ENCODE measurements at regions not wholly inside any gene's neighbourhood (a gene's known extent, or its start where the extent isn't known, plus 50 kb on each side); places are given as distances from the start of the nearest gene placed in this dataset.

DNA sequence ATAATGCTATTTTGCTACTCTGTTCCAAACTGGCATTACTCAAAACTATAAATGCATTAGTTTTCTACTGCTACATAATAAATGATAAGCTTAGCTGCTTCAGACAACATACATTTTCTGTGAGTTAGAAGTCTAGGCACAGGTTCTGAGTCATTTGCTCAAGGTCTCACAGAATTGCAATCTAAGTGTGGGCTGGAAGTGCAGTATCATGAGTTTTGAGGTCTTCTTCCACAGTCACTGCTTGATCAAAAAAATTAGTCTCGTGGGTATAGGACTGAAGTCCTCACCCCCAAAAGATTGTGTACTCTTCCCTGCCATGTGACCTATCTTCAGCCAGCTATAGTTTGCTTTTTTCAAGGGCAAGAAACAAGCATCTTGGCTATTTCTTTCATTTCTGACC lies 676.9 kb downstream of the ADCYAP1 start (continued):
- TF ChIP-seq, protein P1, sequence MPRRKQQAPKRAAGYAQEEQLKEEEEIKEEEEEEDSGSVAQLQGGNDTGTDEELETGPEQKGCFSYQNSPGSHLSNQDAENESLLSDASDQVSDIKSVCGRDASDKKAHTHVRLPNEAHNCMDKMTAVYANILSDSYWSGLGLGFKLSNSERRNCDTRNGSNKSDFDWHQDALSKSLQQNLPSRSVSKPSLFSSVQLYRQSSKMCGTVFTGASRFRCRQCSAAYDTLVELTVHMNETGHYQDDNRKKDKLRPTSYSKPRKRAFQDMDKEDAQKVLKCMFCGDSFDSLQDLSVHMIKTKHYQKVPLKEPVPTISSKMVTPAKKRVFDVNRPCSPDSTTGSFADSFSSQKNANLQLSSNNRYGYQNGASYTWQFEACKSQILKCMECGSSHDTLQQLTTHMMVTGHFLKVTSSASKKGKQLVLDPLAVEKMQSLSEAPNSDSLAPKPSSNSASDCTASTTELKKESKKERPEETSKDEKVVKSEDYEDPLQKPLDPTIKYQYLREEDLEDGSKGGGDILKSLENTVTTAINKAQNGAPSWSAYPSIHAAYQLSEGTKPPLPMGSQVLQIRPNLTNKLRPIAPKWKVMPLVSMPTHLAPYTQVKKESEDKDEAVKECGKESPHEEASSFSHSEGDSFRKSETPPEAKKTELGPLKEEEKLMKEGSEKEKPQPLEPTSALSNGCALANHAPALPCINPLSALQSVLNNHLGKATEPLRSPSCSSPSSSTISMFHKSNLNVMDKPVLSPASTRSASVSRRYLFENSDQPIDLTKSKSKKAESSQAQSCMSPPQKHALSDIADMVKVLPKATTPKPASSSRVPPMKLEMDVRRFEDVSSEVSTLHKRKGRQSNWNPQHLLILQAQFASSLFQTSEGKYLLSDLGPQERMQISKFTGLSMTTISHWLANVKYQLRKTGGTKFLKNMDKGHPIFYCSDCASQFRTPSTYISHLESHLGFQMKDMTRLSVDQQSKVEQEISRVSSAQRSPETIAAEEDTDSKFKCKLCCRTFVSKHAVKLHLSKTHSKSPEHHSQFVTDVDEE (CRISPR knock-in tag; IDR thresholded peaks at IDR 0.05): no peak
- no peak for TF ChIP-seq ZFP3 (CRISPR knock-in tag; IDR thresholded peaks at IDR 0.05)

DNA sequence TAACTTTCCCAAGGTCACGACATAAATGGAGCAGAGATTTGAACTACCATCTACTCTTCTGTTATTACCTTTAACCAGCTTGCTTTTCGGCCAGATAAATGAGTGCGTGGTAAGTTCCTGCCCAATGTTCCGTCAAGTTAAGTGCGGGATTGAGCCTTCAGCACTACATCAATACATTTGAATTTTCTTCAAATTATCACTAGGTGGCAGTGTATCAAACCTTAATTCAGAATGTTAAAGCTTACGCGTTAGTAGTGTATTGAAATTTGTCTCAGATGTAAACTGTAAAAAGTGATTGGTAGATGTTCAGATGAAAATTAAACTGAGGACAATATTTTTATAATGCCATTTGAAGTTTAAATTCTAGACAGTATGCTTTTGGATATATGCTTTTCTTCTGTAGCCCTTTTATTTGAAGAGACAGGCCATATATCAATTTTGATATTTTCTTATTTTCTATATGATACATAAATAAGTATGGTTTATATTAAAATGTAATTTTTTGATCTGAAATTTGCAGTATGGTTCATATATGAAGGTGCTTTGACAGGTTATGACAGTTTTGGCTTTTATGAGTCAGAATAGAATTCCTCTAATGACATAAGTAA lies 681.3 kb downstream of the ADCYAP1 start:
- no peak for TF ChIP-seq ZNF565 (CRISPR knock-in tag; conservative IDR thresholded peaks at IDR 0.05; ENCODE audit: low read depth)
- TF ChIP-seq ISL1 (CRISPR knock-in tag; IDR thresholded peaks at IDR 0.05): no peak
- no peak for TF ChIP-seq ARNTL (CRISPR knock-in tag; IDR thresholded peaks at IDR 0.05; ENCODE audit: borderline replicate concordance, low read depth)
- no peak for TF ChIP-seq ZC3H10 (CRISPR knock-in tag; IDR thresholded peaks at IDR 0.05)
- no peak for TF ChIP-seq RARB (CRISPR knock-in tag; IDR thresholded peaks at IDR 0.05)
- TF ChIP-seq ZFP30 (CRISPR knock-in tag; IDR thresholded peaks at IDR 0.05): no peak
- TF ChIP-seq ESRRG (CRISPR knock-in tag; IDR thresholded peaks at IDR 0.05): no peak
- TF ChIP-seq TCF4 (CRISPR knock-in tag; IDR thresholded peaks at IDR 0.05; ENCODE audit: borderline replicate concordance): no peak
- TF ChIP-seq ZNF8 (CRISPR knock-in tag; IDR thresholded peaks at IDR 0.05): no peak
- TF ChIP-seq, protein P2, sequence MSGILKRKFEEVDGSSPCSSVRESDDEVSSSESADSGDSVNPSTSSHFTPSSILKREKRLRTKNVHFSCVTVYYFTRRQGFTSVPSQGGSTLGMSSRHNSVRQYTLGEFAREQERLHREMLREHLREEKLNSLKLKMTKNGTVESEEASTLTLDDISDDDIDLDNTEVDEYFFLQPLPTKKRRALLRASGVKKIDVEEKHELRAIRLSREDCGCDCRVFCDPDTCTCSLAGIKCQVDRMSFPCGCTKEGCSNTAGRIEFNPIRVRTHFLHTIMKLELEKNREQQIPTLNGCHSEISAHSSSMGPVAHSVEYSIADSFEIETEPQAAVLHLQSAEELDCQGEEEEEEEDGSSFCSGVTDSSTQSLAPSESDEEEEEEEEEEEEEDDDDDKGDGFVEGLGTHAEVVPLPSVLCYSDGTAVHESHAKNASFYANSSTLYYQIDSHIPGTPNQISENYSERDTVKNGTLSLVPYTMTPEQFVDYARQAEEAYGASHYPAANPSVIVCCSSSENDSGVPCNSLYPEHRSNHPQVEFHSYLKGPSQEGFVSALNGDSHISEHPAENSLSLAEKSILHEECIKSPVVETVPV (CRISPR knock-in tag; IDR thresholded peaks at IDR 0.05): no peak
- TF ChIP-seq, protein P3, sequence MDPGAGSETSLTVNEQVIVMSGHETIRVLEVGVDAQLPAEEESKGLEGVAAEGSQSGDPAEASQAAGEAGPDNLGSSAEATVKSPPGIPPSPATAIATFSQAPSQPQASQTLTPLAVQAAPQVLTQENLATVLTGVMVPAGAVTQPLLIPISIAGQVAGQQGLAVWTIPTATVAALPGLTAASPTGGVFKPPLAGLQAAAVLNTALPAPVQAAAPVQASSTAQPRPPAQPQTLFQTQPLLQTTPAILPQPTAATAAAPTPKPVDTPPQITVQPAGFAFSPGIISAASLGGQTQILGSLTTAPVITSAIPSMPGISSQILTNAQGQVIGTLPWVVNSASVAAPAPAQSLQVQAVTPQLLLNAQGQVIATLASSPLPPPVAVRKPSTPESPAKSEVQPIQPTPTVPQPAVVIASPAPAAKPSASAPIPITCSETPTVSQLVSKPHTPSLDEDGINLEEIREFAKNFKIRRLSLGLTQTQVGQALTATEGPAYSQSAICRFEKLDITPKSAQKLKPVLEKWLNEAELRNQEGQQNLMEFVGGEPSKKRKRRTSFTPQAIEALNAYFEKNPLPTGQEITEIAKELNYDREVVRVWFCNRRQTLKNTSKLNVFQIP (CRISPR knock-in tag; IDR thresholded peaks at IDR 0.05; ENCODE audit: borderline replicate concordance, low read depth): no peak
- TF ChIP-seq CSDC2 (CRISPR knock-in tag; IDR thresholded peaks at IDR 0.05): no peak
- TF ChIP-seq, protein P4, sequence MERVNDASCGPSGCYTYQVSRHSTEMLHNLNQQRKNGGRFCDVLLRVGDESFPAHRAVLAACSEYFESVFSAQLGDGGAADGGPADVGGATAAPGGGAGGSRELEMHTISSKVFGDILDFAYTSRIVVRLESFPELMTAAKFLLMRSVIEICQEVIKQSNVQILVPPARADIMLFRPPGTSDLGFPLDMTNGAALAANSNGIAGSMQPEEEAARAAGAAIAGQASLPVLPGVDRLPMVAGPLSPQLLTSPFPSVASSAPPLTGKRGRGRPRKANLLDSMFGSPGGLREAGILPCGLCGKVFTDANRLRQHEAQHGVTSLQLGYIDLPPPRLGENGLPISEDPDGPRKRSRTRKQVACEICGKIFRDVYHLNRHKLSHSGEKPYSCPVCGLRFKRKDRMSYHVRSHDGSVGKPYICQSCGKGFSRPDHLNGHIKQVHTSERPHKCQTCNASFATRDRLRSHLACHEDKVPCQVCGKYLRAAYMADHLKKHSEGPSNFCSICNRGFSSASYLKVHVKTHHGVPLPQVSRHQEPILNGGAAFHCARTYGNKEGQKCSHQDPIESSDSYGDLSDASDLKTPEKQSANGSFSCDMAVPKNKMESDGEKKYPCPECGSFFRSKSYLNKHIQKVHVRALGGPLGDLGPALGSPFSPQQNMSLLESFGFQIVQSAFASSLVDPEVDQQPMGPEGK (CRISPR knock-in tag; IDR thresholded peaks at IDR 0.05; ENCODE audit: borderline replicate concordance): no peak
- no peak for TF ChIP-seq ZNF70 (CRISPR knock-in tag; IDR thresholded peaks at IDR 0.05)
- no peak for TF ChIP-seq TOX (CRISPR knock-in tag; IDR thresholded peaks at IDR 0.05; ENCODE audit: borderline replicate concordance)
- no peak for TF ChIP-seq OSR1 (CRISPR knock-in tag; IDR thresholded peaks at IDR 0.05)
- ATAC-seq: peak; percentile 80

DNA sequence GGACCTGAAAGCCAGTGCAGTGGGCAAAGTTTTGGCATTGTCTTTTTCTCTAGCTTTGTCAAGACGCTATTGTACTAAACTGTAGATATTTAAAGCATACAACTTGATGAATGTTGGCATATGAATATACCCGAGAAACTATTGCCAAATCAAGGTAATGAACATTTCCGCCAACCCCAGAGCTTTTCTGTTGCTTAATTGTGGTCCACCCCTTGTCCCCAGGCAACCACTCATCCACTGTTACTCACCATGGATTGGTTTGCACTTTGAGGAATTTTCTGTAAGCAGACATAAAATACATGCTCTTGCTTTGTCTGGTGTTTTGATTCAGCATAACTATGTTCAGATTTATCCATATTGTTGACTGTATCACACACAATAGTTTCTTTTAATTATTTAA lies 688.4 kb downstream of the ADCYAP1 start:
- no peak for TF ChIP-seq ZFP30 (CRISPR knock-in tag; IDR thresholded peaks at IDR 0.05)
- TF ChIP-seq GLIS3 (CRISPR knock-in tag; IDR thresholded peaks at IDR 0.05): no peak
- no peak for TF ChIP-seq ZNF8 (CRISPR knock-in tag; IDR thresholded peaks at IDR 0.05)
- no peak for TF ChIP-seq PPARA (CRISPR knock-in tag; IDR thresholded peaks at IDR 0.05; ENCODE audit: borderline replicate concordance)
- TF ChIP-seq ZNF70 (CRISPR knock-in tag; IDR thresholded peaks at IDR 0.05): no peak
- TF ChIP-seq CSDC2 (CRISPR knock-in tag; IDR thresholded peaks at IDR 0.05): no peak
- no peak for ATAC-seq

DNA sequence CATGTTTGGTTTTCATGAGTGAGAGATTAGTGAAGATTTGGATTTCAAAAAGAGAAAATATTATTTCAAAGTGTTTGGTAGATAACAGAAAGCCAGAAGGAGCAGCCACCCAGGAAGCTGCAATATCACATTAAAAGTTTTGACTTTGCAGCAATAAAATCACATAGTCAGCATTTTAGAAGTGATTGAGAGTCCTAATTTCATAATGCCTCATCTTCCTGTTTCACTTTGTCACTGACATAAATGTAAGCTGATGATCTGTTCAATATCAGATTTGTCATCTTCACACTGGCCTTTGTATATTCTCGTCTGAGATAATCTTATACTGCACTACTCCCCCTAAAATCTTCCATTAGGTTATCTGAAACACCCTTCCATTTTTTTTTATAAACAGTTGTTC lies 690.5 kb downstream of the ADCYAP1 start:
- ATAC-seq: no peak
- TF ChIP-seq TOX (CRISPR knock-in tag; IDR thresholded peaks at IDR 0.05; ENCODE audit: borderline replicate concordance): no peak
- no peak for TF ChIP-seq PPARA (CRISPR knock-in tag; IDR thresholded peaks at IDR 0.05; ENCODE audit: borderline replicate concordance)
- TF ChIP-seq, protein P3 (CRISPR knock-in tag; IDR thresholded peaks at IDR 0.05; ENCODE audit: borderline replicate concordance, low read depth): no peak
- no peak for TF ChIP-seq ISL1 (CRISPR knock-in tag; IDR thresholded peaks at IDR 0.05)
- no peak for TF ChIP-seq ZC3H10 (CRISPR knock-in tag; IDR thresholded peaks at IDR 0.05)
- TF ChIP-seq, protein P2 (CRISPR knock-in tag; IDR thresholded peaks at IDR 0.05): no peak
- no peak for TF ChIP-seq ARNTL (CRISPR knock-in tag; IDR thresholded peaks at IDR 0.05; ENCODE audit: borderline replicate concordance, low read depth)
- TF ChIP-seq, protein P4 (CRISPR knock-in tag; IDR thresholded peaks at IDR 0.05; ENCODE audit: borderline replicate concordance): no peak
- TF ChIP-seq, protein P5, sequence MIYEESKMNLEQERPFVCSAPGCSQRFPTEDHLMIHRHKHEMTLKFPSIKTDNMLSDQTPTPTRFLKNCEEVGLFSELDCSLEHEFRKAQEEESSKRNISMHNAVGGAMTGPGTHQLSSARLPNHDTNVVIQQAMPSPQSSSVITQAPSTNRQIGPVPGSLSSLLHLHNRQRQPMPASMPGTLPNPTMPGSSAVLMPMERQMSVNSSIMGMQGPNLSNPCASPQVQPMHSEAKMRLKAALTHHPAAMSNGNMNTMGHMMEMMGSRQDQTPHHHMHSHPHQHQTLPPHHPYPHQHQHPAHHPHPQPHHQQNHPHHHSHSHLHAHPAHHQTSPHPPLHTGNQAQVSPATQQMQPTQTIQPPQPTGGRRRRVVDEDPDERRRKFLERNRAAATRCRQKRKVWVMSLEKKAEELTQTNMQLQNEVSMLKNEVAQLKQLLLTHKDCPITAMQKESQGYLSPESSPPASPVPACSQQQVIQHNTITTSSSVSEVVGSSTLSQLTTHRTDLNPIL (CRISPR knock-in tag; IDR thresholded peaks at IDR 0.05; ENCODE audit: low read depth): no peak

Measured in SK-N-SH treated with all-trans-retinoic acid at 6 μM for 48 hours (cell line).